OCI-LY3 (cell line): ENCODE measurements at regions not wholly inside any gene's neighbourhood (a gene's known extent, or its start where the extent isn't known, plus 50 kb on each side); places are given as distances from the start of the nearest gene placed in this dataset.
A peak's percentile ranks its signal among the peaks of the same experiment; 100 is the strongest.

Source experiments
- CTCF ChIP-seq: fragments of 200-600, 300-600 bp; sonication (generic); IDR thresholded peaks from 2 replicates; pipeline ENCODE4 v1.5.1; 2014; ENCODE audit warnings: antibody characterized with exemption, low read length, low read depth
- EZH2phosphoT487 ChIP-seq: fragments of 200-600 bp; shearing (Covaris generic); IDR thresholded peaks from 2 replicates; pipeline ENCODE4 v1.6.1; 2018; ENCODE audit warnings: antibody characterized with exemption, mixed run types, low read depth

GRCh38 chr4:141375855-141376254, 155.2 kb downstream of the ZNF330 start:
- TF ChIP-seq CTCF (0 out of 2 replicates have a peak, but pooled peaks have one; percentile 11), EZH2phosphoT487 (no peak)
